ENCODE measurements at regions not wholly inside any gene's neighbourhood (a gene's known extent, or its start where the extent isn't known, plus 50 kb on each side); places are given as distances from the start of the nearest gene placed in this dataset.

- DNase-seq (ENCODE audit: low read depth in 2 of 2) = no peak
- no peak for TF ChIP-seq CTCF (IDR thresholded peaks at IDR 0.05; ENCODE audit: low read depth, low read length)
- H3K4me3 ChIP-seq (replicated peaks in 1 of 2; ENCODE audit: low read depth in 2 of 2, low read length in 2 of 2) = no peak overlapping the region
Observed at GRCh38 chr9:93808115-93809029, 146.8 kb downstream of the BARX1 start.

GRCh38 chr9:93807166-93808074, 147.7 kb downstream of the BARX1 start:
- DNase-seq (ENCODE audit: low read depth in 2 of 2) = no peak
- H3K4me3 ChIP-seq (replicated peaks in 1 of 2; ENCODE audit: low read depth in 2 of 2, low read length in 2 of 2) = no peak overlapping the region
- no peak for TF ChIP-seq CTCF (IDR thresholded peaks at IDR 0.05; ENCODE audit: low read depth, low read length)

- TF ChIP-seq CTCF (IDR thresholded peaks at IDR 0.05; ENCODE audit: low read depth, low read length) = no peak
- no peak overlapping the region for H3K4me3 ChIP-seq (replicated peaks in 1 of 2; ENCODE audit: low read depth in 2 of 2, low read length in 2 of 2)
- DNase-seq (ENCODE audit: low read depth in 2 of 2) = no peak
Observed at GRCh38 chr9:93801581-93802284, 153.4 kb downstream of the BARX1 start.

- no peak overlapping the region for H3K4me3 ChIP-seq (replicated peaks in 1 of 2; ENCODE audit: low read depth in 2 of 2, low read length in 2 of 2)
- no peak for TF ChIP-seq CTCF (IDR thresholded peaks at IDR 0.05; ENCODE audit: low read depth, low read length)
- DNase-seq (ENCODE audit: low read depth in 2 of 2) = no peak
Observed at GRCh38 chr9:93801120-93801519, 154.0 kb downstream of the BARX1 start.

GRCh38 chr9:93792358-93792757, 162.8 kb downstream of the BARX1 start:
- no peak for DNase-seq (ENCODE audit: low read depth in 2 of 2)
- no peak for TF ChIP-seq CTCF (IDR thresholded peaks at IDR 0.05; ENCODE audit: low read depth, low read length)
- H3K4me3 ChIP-seq (replicated peaks in 1 of 2; ENCODE audit: low read depth in 2 of 2, low read length in 2 of 2) = no peak overlapping the region

- DNase-seq (ENCODE audit: low read depth in 2 of 2) = no peak
- H3K4me3 ChIP-seq (replicated peaks in 1 of 2; ENCODE audit: low read depth in 2 of 2, low read length in 2 of 2) = no peak overlapping the region
- TF ChIP-seq CTCF (IDR thresholded peaks at IDR 0.05; ENCODE audit: low read depth, low read length) = no peak
Observed at GRCh38 chr9:93786204-93786603, 169.0 kb downstream of the BARX1 start.
